Right cardiac atrium (tissue), 5 donors: ENCODE measurements at regions not wholly inside any gene's neighbourhood (a gene's known extent, or its start where the extent isn't known, plus 50 kb on each side); places are given as distances from the start of the nearest gene placed in this dataset.
A peak's percentile ranks its signal among the peaks of the same experiment; 100 is the strongest.
"Not testable (repeated sequence)": the region's sequence is repeated elsewhere in the genome, so short reads cannot be mapped to it uniquely, and the experiment has no call there.

ENCODE experiments used
- ATAC-seq, 2 donors: fragments of 200-7000 bp; cut with Tn5 transposase; one replicate each; pipeline versions ENCODE4 v1.8.0 to v1.9.1; 2020; ENCODE audit warnings: moderate library complexity in 2 of 2, mild to moderate bottlenecking in 1 of 2
- DNase-seq, 3 donors: peaks; one replicate each; pipeline ENCODE4 v3.0.0-alpha.2; 2020
- H3K27ac ChIP-seq: one replicate; pipeline ENCODE4 v1.5.1; 2013; ENCODE audit warnings: mild to moderate bottlenecking, low read length, control low read depth, moderate library complexity
- H3K27me3 ChIP-seq: one replicate; pipeline ENCODE4 v1.6.1; 2013; ENCODE audit not compliant: control insufficient read depth, insufficient read depth
- H3K4me1 ChIP-seq: one replicate; pipeline ENCODE4 v1.6.1; 2013; ENCODE audit warnings: low read length; ENCODE audit not compliant: control insufficient read depth, insufficient read depth
- H3K4me3 ChIP-seq: one replicate; pipeline ENCODE4 v1.5.1; 2013; ENCODE audit warnings: low read length, control low read depth
- H3K9me3 ChIP-seq: one replicate; pipeline ENCODE4 v1.6.1; 2013; ENCODE audit warnings: low read length; ENCODE audit not compliant: control insufficient read depth
- WGBS: extraction: QIAGEN DNeasy Blood & Tissue Kit; methylation state at CpG from one replicate; pipeline ENCODE4 v1.1.7; 2013; 5-methylcytosine and 5-hydroxymethylcytosine counted together
- intact Hi-C, 4 donors: fragments of 100-400 bp; cut with DNase I; formaldehyde crosslinking; loops; one replicate each; pipeline versions ENCODE4 v1.11.0 to v1.14.0; 2022 to 2023
- donor health status: healthy with polysubstance abuse.
- donor health status: DM: no; HTN: yes; CAD: no.
- donor health status: DM: no; HTN: no; CAD: no.
- donor health status: DM: no; HTN: yes; CAD: no; lungs with severe emphysema.
- donor health status: DM: yes; HTN: yes; CAD: no.

- H3K4me1 ChIP-seq = no peaks in the 10 kb centered on the region
- no peak for ATAC-seq
- WGBS = 87% methylated on average over 11 of the region's 11 CpGs
- no peak for DNase-seq
- H3K27me3 ChIP-seq = no peaks in the 10 kb centered on the region
- no peaks in the 10 kb centered on the region for H3K9me3 ChIP-seq
- H3K4me3 ChIP-seq = no peak overlapping the region
- intact Hi-C loops = no loop called here
- no peak overlapping the region for H3K27ac ChIP-seq
Observed at GRCh38 chr9:89854715-89855475, 250.1 kb downstream of the GADD45G start.

- H3K27ac ChIP-seq, intact Hi-C loops, DNase-seq, H3K27me3 ChIP-seq, ATAC-seq, H3K4me3 ChIP-seq, H3K4me1 ChIP-seq, H3K9me3 ChIP-seq: not testable (repeated sequence)
- WGBS = 90% methylated on average over 5 of the region's 5 CpGs
Observed at GRCh38 chr9:89856296-89856695, 251.5 kb downstream of the GADD45G start.

GRCh38 chr9:89856950-89857349 is 252.1 kb downstream of the GADD45G start:
- H3K4me1 ChIP-seq, H3K27ac ChIP-seq, H3K4me3 ChIP-seq, ATAC-seq, intact Hi-C loops, DNase-seq, H3K27me3 ChIP-seq, H3K9me3 ChIP-seq: not testable (repeated sequence)

- intact Hi-C loops, ATAC-seq, H3K4me1 ChIP-seq, H3K9me3 ChIP-seq, DNase-seq, H3K27me3 ChIP-seq, H3K4me3 ChIP-seq, H3K27ac ChIP-seq: not testable (repeated sequence)
- WGBS = 48% methylated on average over 7 of the region's 7 CpGs
Observed at GRCh38 chr9:89859842-89860241, 255.0 kb downstream of the GADD45G start.

- DNase-seq, H3K9me3 ChIP-seq, H3K4me3 ChIP-seq, ATAC-seq, intact Hi-C loops, H3K27ac ChIP-seq, H3K27me3 ChIP-seq, H3K4me1 ChIP-seq: not testable (repeated sequence)
- 96% methylated on average over 5 of the region's 5 CpGs for WGBS
Observed at GRCh38 chr9:89861371-89861770, 256.6 kb downstream of the GADD45G start.

DNA sequence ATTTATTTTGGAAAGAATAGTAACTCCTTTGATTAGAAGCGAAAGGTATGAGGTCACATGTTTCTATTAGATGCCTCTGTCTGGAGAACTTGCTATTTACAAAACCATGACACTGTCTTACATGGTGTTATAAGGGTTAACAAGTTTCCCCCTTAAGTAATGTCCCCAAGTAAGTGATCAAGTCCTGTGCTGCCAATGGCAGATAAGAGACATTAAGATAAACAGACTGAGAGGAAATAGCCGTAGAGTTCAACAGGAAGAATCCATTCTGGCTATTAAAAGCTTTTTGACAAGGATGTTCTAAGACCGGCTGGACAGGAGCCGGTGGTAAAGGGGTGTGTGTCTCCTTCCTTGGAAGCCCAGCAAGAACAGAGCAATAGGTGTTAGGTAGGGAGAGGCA is 257.5 kb downstream of the GADD45G start:
- ATAC-seq (peak in 1 of 2 donors; percentile 31), DNase-seq (no peak)
- no peak overlapping the region for H3K27ac ChIP-seq
- no peak overlapping the region for H3K4me3 ChIP-seq
- intact Hi-C loops = no loop called here
- 19% methylated on average over 4 of the region's 4 CpGs for WGBS
- H3K4me1 ChIP-seq = peaks cover 4% of the 10 kb centered on the region
- H3K27me3 ChIP-seq = no peaks in the 10 kb centered on the region
- no peaks in the 10 kb centered on the region for H3K9me3 ChIP-seq

DNA sequence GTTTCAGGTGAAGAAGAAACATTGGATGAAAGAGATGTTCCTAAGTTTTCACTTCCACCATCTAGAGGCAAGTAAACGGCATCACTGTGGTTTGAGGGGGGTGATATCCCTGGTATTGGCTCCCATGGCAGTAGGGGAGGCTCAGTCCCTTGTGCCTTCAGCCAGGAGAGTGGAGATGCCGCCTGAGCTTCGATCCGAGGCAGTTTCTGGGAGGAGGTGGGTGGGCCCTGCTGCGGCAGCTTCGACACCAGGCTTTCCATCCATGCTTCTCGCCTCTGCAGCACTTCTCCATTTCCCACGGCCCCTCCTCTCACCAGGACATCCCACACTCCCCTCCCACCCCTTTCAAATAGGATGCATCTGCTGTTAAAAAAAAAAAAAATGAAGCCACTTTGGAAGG is 258.3 kb downstream of the GADD45G start:
- WGBS = 86% methylated on average over 8 of the region's 8 CpGs
- peaks cover 4% of the 10 kb centered on the region for H3K4me1 ChIP-seq
- H3K4me3 ChIP-seq = no peak overlapping the region
- ATAC-seq = no peak
- no peaks in the 10 kb centered on the region for H3K27me3 ChIP-seq
- H3K27ac ChIP-seq = no peak overlapping the region
- no peak for DNase-seq
- intact Hi-C loops = no loop called here
- H3K9me3 ChIP-seq = no peaks in the 10 kb centered on the region

DNA sequence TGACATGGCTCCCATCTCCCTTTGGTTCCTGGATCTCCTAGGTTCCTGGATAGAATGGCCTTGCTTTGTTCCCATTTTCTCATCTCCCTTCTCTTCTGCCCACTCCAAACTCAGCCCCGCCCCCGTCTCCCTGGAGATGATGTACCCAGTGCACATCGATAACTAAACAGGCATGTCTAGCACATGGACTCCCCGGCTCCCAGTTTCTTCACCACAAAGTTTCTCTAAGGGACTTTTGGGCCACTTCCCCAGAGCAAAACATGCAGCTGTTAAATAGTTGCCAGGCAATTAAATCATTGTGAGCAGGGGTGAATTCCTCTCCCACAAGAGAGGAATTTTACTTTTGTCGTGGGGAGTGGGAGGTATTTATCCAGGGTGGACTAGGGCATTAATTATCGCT is 259.0 kb downstream of the GADD45G start:
- ATAC-seq = no peak
- WGBS = 83% methylated on average over 6 of the region's 6 CpGs
- peak in 1 of 3 donors; percentile 36 for DNase-seq
- Histone ChIP-seq H3K9me3 (no peaks in the 10 kb centered on the region), H3K27ac (no peak overlapping the region), H3K4me3 (no peak overlapping the region), H3K4me1 (peaks cover 4% of the 10 kb centered on the region), H3K27me3 (no peaks in the 10 kb centered on the region)
- intact Hi-C loops = no loop called here

GRCh38 chr9:89864257-89864656 is 259.4 kb downstream of the GADD45G start:
- intact Hi-C loops = no loop called here

DNA sequence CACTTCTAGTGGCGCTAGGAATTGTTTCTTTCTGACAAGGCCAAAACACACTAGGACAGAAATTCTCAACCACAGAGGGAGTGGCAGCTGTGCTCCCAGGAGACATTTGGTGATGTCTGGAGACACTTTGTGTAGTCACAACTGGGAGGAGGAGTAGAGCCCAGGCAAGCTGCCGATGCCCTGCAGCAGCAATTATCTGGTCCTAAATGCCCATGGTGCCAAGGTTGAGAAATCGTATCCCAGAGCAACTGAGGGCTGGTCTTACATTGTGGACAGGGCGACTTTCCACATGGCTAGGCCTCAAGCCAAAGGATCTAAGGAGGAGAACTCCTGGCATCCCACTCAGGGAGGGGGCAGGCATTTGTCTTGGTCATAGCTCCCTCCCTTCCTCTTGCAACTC is 259.9 kb downstream of the GADD45G start:
- intact Hi-C loops = no loop called here

More at GRCh38 chr9:89864257-89864656, 259.4 kb downstream of the GADD45G start:
- no peaks in the 10 kb centered on the region for H3K9me3 ChIP-seq
- H3K27me3 ChIP-seq = no peaks in the 10 kb centered on the region
- ATAC-seq (no peak), DNase-seq (peak in 1 of 3 donors; percentile 21)
- no peak overlapping the region for H3K4me3 ChIP-seq
- H3K27ac ChIP-seq = no peak overlapping the region
- WGBS = 91% methylated on average over 5 of the region's 5 CpGs
- peaks cover 4% of the 10 kb centered on the region for H3K4me1 ChIP-seq

GRCh38 chr9:89865357-89865756 is 260.5 kb downstream of the GADD45G start:
- H3K27me3 ChIP-seq = no peaks in the 10 kb centered on the region
- peaks cover 4% of the 10 kb centered on the region for H3K4me1 ChIP-seq
- no peak for DNase-seq
- H3K9me3 ChIP-seq = no peaks in the 10 kb centered on the region
- ATAC-seq = no peak
- no peak overlapping the region for H3K4me3 ChIP-seq
- H3K27ac ChIP-seq = no peak overlapping the region
- WGBS = 86% methylated on average over 8 of the region's 8 CpGs
- intact Hi-C loops = no loop called here

More for the DNA sequence above, 259.9 kb downstream of the GADD45G start:
- no peaks in the 10 kb centered on the region for H3K27me3 ChIP-seq
- no peak overlapping the region for H3K27ac ChIP-seq
- no peak for ATAC-seq
- peak in 1 of 3 donors; percentile 12 for DNase-seq
- no peak overlapping the region for H3K4me3 ChIP-seq
- WGBS = 78% methylated on average over 4 of the region's 4 CpGs
- H3K9me3 ChIP-seq = no peaks in the 10 kb centered on the region
- peaks cover 4% of the 10 kb centered on the region for H3K4me1 ChIP-seq

DNA sequence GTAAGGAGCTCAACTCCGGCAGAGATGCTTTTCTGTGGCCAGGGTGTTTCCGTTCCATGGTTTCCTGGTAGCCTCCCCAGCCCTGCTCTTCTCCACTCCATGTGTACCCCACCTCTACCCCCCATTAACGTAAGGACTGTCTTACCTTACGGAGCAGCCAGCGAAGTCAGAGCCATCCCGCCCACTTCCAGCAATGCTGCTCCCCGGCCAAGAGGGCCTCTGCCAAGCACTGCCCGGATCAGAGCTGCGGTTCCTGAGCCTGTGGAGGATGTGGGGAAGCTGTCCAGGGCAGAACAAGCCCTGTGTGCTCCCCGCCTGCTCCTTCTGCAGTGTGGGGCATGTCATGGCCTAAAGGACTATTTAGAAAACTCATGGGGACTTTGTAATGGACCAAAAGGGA is 261.2 kb downstream of the GADD45G start:
- H3K27ac ChIP-seq = no peak overlapping the region
- H3K9me3 ChIP-seq = no peaks in the 10 kb centered on the region
- no peaks in the 10 kb centered on the region for H3K27me3 ChIP-seq
- ATAC-seq (no peak), DNase-seq (peak in 1 of 3 donors; percentile 32)
- intact Hi-C loops = no loop called here
- WGBS = 96% methylated on average over 10 of the region's 10 CpGs
- no peak overlapping the region for H3K4me3 ChIP-seq
- H3K4me1 ChIP-seq = peaks cover 4% of the 10 kb centered on the region
